Colon (tissue), 2 donors: ENCODE measurements at regions not wholly inside any gene's neighbourhood (a gene's known extent, or its start where the extent isn't known, plus 50 kb on each side); places are given as distances from the start of the nearest gene placed in this dataset.

Source experiments
- FAIRE-seq: peaks from 2 replicates; lab custom pipeline; 2012; peaks lifted over from hg19 to GRCh38; lab: Jason Lieb, UNC
- donor health status: control.
- donor health status: control.

DNA sequence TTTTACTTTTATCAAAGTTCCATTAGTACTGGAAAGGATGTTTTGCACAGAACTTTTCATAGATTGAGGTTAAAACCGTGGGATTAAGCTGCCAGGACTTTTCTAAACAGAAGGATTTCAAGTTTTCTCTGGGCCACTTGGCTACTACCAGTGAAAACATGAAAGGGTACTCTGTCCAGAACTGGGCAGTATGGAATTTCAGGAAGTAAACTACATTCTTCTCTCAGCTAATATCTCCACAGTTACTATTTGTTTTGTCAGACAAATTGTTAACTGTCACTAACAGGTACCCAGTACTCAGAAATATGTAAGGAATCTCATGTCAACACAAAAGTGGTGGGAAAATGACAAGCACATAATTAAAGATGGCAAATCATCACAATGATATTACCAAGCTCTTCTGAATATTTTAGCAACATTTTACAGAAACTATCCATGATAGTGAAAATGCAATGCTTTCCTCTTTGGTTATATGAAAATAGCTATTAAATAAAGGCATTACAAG, 454.4 kb downstream of the C4orf33 start:
- FAIRE-seq: no peak

DNA sequence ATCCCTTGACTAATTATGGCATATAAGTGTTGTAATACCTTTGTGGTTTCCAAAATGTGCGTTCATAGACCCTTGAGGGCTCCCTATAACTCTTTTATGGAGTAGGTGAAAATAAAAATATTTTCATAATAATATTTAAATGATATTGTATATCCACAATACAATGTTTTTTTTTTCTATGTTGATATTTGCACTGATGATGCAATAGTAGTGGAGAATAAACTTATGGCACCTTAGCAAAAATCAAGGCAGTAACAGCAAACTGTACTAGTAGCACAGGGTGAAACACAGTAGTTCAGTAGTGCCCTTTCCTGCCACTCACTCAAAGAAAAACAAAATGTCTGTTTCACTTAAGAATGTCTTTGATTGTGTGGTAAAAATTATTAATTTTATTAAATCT, 465.3 kb downstream of the C4orf33 start:
- FAIRE-seq: no peak

DNA sequence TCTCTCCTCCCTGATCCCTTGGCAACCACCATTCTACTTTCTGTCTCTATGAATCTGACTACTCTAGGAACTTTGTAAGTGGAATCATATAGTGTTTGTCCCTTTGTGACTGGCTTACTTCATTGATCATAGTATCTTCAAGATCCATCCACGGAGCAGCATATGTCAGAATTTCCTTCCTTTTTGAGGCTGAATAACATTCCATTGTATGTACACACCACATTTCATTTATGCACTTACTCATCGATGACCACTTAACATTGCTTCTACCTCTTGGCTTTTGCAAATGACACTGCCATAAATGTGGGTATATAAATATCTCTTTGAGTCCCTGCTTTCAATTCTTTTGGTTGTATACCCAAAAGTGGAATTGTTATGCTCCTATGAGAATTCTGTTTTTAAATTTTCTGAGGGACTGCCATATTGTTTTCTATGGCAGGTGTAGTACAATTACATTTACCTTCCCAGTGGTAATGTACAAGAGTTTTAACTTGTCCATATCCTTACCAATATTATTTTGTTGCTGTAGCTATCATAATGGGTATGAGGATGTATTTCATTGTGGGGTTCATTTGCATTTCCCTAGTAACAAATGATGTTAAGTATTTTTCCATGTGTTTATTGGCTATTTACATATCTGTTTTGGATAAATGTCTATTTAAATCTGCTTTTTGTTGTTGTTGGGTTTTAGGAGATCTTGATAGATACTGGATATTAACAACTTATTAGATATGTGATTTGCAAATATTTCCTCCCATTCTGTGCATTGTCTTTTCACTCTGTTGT, 466.1 kb downstream of the C4orf33 start:
- no peak for FAIRE-seq

DNA sequence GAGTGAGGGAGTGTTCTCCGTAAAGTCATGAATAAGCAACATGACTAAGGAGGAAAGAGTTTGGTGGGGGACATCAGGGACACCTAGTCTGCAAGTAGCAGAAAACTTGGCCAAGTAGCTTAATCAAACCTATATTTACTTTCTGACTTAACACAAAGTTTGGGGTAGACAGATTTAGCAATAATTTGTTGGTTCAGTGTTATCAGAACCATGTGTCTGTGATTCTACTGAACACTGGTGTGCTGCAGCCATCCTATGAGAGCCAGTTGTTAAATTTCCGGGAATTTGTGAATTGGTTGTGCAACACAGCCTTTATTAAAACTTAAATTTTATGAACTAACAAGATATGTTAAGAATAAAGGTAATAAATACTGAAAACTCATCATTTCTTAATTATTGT, 469.3 kb downstream of the C4orf33 start:
- no peak for FAIRE-seq

DNA sequence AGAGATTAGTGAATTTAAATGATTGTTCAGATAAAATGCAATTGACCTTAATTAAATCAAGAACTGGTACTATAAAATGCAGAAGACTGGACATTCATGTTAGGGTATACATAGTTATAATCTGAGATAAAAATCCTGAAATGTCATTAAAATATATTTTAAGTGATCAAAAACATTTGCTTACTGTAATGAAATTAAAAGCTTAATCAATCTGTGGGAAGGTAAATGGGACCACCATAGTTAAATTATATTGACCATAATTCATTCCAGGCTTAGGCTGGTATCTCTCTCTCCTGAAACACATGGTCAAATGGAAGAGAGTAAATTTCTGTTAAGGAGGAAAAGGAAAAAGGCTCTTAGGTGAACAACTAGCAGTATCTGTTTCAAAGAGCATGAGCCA, 474.4 kb downstream of the C4orf33 start:
- FAIRE-seq: no peak

DNA sequence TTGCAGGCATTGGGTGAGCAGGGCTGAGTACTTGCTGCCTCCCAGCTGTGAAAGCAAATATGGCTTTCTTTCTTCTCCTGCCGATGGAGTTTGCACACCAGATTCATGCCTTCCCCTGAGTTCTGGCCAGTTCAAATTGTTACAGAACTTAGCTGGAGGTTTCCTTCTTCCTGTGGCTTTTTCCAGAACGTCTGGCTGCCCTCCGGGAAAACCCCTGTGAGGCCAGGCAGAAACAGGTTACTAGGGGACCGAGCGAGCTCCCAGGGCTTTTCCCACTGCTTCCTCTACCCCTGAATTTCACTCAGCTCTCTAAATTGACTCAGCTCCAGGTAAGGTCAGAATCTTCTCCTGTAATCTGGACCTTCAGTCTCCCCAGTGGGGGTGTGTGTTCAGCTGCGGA, 482.4 kb downstream of the C4orf33 start:
- FAIRE-seq: no peak

DNA sequence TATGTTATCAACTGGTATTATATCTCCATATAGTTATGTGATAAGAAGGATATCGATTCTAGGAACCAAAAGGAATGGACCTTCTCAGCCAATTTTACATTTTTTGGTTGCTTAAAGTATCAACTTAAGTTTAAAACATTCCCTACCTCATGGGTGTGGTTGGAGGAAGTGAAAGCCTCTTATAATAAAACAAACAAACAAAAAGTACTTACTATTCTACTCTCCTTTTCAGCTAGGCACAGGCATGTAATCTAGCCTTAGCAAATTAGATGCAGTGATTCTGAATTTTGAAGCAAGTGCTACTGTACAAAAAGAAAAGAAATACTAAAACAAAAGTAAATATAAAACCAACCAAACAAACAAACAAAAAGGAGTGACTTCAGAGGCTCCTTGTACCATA, 485.4 kb downstream of the C4orf33 start:
- FAIRE-seq: no peak

DNA sequence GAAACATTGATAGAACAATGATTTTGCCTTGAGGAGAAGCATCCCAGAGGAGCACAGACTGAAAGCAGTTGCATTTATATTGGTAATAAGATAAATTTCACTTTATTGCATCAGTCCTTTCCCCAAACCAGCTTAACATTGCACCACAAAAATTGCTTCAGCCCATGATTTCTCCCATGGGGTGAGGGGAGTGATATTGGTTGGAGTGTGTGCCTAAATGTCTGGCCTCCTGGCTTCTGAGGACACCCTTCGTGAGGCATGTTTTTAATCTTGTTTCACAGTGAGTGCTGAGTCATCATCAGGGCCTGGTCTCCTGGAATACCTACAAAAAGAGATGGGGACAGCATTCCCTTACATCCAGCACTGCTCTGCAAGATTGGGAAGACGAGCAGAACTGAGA, 487.9 kb downstream of the C4orf33 start:
- no peak for FAIRE-seq

DNA sequence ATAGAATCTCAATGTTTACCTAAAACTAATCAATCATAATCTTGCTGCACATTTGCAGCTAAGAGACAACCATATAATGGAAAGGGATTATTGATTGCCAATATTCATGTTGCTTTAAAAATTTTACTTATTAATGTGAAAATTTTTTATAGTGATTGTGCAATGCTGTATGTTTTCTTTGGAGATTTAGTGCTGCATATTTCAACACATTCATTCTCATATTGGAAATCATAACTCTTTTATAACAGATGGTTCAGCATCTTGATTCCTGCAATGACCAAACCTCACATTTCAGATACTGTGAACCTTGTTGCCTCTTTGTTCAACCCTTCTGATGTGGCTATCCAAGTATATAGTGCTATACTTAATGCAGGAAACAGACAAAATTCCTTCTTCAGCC, 502.6 kb downstream of the C4orf33 start:
- no peak for FAIRE-seq

DNA sequence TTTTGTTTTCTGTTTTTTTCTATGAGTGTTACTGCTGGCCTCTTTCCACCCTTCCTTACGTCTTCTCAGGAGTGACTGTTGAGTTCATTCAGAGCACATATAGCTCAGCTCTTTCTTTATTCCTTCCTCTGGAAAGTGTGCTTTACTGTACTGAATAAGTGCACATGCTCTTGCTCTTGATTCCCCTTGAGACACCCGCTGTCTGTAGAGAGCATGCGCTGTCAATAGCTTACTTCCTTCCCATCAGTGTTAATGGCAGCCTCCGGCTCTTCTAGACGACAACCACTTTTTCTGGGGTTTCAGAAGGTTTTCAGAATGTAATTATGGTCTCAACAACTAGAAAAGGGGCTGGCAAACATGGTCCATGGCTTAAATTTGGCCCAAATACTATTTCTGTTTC, 504.9 kb downstream of the C4orf33 start:
- no peak for FAIRE-seq

DNA sequence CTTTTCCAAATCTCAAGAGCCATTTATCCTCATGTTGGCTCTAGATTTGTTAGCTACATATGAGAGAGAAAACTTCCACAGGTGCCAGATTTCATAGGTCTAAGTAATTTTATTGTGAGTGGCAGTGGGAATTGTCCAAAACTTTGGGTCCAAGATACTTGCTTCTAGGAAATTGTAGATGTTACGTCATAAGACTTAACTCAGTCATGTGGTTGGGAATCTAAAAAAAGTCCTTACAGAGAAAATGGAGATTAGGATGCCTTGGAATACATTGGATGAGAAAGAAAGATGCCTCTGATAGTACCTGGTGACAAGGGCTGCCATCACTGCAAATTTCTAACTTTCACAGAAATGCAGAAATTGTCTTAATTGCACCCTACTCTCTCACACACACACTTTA, 506.5 kb downstream of the C4orf33 start:
- no peak for FAIRE-seq

DNA sequence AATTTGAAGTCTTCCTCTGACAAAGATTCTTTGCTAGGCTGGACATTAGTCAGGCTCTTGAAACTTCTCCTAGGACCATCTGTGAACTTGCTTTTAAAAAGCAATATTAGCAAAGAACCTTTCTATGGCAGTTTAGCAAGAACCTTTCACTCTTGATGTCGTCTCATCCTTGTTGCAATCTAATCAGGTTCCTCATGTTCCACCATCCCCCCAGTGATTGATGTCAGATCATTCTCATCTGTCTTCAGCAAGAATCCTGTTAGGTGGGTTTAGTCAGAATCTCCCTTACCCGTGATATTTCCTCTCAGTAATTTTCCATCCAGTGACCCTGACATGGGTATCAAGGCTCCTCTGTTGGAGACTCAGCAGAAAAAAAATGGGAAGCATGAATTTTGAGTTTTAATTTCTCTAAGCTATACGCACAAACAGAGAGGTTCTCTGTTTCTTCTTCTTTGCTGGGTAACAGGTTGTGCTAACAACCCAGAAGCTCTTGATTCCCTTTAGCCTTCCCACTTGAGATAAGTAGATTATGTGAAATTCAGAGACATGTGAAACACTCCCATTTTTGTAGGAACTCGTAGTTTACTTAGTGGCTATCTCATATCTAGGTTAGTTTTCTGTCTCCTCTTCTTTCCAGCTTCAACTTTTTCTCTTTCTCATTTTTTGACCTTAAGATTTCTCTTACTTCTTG, 507.4 kb downstream of the C4orf33 start:
- no peak for FAIRE-seq

DNA sequence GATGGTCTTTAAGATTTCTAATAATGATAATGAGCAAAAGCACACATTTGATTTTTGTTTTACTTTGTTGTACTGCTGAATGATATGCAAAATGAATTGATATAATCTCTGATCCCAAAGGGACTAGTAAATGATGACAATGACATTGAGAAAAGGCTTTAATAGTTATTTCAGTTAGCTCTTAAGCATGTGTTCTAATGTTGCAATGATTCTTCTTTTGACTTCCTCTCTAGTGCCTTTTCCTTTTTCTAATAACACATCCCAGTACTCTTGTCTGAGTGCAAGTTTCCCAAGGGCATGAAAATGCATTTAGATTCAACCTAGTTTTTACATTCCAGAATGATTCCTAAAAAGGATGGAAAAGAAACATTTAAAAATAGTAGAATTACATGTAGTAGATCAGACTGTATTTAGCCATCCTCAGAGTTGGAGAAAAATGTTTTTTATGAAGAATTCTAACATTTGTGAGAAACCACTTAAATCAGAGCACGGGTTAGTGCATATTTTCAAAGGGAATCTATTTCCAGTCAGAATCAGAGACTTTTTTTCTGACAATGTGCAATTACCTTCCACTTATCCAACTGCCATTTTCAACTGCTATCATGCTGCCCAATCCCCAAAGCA, 508.8 kb downstream of the C4orf33 start:
- FAIRE-seq: no peak

DNA sequence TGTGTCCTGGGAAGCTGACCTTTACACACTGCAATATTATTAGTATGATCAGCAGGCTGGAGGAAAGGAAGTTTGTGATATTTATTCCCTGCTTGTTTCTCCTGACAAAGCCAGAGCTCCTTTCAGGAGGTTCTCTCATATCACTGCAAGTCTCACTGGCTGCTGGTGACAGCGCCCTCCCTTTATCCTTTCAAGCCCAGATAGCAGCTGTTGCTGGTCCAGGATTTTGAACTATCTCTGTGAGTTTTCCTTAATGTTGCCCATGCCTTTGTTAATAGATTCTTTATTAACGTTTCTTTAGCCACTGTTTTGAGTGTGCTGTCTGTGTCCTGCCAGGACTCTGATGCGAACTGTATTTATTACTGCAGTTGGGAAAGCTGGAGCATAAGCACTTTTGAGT, 518.7 kb downstream of the C4orf33 start:
- FAIRE-seq: no peak

DNA sequence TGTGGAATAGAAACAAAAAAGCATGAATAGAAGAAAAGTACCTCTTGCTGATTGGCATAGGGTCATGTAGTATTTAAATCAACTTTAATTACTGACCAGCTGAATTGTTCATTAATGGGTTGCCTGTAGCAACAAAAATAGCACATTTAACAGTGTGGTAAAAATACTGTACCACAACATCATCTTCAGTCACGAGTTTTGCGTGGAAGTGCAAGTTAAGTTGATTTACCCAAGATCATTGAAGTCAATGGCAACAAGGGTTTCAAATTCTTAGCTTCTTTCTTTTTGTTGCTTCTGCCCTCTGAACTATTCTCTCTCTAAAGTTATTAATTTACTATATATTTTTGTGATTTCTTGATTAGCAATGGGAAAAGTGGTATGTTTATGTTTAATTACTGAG, 526.6 kb downstream of the C4orf33 start:
- FAIRE-seq: no peak

DNA sequence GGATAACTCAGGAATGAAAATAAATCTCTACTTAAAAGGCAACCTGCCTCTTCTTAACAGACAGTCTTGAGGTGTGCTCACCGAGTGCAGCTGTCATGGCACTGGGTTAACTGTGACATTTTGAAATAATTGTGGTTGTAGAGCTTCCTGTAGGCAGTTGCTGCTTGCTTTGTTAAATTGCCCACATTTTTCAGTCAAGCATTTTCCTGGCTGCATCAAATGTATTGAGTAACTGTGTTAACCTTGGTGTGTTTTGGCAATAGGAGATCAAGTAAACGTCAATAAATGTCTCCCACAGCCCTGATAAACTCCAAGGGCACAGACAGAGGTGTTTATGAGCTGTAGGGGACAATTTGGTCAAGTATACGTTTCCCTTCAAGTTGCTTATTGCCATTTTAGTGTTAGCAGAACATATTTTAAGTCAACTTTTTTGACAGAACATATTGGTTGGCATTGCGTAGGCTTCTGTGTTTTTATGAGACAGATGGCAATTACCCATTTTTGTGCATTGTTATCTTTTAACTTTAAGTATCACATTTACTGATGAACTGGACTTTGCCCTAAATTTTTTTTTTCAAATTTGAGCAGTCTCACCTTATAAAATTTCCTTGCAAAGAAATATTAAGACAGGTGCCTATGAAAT, 527.4 kb downstream of the C4orf33 start:
- no peak for FAIRE-seq

DNA sequence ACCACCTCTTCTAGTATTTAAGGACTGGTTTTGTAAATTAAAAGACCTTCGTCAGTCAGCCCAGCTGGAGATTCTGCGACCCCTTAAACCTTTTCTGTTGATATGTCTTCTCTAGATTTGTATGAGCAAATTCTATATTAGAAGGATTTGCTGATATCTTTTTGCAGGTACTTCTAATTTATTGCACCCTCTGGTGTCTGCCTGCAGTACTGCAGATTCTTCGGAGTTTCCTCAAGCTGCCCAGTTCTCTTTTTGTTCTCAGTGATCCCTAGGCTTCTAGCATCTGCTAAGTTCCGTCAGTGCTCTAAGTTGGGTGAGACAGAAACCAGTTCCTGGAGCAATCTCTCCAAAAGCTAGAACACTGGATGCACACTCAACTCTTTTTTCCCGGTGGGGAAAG, 545.2 kb downstream of the C4orf33 start:
- no peak for FAIRE-seq

DNA sequence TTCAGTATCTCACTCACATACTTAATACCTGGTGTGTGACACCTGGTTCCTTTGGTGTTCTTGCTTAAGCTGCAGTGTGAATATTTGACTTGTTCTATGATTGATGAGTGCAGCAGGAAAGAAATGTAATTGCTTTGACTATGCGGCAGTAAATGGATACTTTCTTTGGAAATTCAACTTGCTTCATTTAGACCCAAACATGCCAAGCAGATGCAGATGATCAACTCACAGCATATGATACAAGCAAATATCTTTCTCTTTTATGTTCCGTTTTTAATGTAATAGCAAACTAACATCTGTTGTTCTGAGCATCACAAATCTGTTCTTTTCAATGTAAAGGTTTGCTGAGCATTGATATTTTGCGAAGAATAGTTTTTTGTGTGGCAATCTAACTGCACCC, 549.5 kb downstream of the C4orf33 start:
- FAIRE-seq: no peak

DNA sequence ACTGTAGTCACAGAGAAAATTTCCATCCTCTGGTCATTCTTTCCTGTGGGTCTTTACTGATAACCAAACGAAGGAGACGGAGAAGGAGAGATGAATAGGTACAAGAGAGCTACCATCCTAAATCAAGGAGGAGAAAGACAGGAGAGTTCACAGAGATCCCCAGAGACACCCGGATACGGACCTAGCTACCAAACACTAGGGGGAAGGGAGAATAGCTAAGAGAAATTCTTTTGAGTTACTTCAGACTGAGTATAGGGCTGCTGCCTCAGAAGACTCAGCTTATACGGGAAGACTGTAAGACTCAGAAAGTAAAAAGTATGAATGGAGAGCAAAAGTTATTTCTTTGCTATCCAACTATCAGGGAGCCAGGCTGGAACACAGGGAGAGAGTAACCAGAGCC, 572.1 kb downstream of the C4orf33 start:
- FAIRE-seq: no peak

DNA sequence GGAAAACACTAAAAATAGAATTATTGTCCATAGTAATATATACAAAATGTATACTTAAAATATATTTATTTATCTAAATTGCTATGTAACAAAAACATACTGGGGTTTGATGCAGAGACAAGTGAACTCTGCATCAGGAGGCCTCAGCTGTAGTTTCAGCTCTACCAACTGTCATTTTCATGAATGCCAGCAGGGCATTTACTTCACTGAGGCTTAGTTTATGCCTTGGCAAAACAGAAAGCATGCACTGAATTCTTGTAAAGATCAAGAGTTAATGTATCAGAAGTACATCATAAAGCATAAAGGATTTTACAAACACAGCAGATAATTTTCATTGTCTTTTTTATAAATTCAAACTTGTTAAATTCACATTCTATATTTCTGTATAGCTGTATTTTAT, 577.0 kb downstream of the C4orf33 start:
- no peak for FAIRE-seq

DNA sequence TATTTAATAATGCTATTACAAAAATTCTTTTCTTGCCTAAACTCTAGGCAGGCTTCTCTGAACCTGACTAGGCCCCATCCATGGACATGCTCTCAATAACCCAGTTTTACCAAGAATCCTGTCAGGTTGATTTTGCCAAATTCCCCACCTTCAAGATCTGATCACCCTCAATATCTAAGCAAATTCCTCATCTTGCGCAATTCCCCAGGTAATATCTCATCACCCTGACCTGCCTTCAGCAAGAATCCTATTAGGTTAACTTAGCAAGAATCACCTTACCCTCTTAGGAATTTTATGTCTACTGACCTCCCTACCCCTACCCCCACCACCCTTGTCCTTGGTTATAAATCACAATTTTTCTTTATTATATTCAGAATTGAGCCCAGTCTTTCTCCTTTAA, 579.1 kb downstream of the C4orf33 start:
- FAIRE-seq: no peak

DNA sequence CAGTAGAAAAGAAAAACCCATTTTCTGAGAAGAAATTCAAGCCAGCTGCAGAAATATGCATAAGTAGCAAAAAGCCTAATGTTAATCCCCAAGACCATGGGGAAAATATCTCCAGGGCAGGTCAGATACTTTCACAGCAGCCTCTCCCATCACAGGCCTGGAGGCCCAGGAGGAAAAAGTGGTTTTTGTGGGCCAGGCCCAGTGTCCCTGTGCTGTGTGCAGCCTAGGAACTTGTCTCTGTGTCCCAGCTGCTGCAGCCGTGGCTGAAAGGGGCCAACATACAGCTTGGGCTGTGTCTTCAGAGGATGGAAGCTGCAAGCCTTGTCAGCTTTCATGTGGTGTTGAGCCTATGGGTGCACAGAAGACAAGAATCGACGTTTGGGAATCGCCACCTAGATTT, 581.0 kb downstream of the C4orf33 start:
- FAIRE-seq: no peak

DNA sequence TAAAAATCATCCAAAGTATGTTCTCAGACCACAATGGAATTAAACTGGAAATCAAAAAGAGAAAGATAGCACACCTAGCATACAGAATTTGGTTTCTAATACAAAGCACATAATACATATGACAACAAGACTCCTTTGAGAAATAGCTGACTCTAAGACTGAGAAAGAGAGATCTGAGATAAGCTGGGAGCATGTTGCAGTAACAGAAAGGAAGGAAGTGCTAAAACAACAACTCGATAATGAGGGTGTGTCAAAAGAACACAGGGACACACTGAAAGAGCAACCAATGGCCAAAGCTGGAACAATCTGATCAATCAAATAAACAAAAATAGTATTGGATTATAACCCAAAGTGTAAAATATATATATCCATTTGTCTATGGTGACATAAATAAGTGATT, 586.6 kb downstream of the C4orf33 start:
- no peak for FAIRE-seq
